ENCODE measurements at regions not wholly inside any gene's neighbourhood (a gene's known extent, or its start where the extent isn't known, plus 50 kb on each side); places are given as distances from the start of the nearest gene placed in this dataset.

DNA sequence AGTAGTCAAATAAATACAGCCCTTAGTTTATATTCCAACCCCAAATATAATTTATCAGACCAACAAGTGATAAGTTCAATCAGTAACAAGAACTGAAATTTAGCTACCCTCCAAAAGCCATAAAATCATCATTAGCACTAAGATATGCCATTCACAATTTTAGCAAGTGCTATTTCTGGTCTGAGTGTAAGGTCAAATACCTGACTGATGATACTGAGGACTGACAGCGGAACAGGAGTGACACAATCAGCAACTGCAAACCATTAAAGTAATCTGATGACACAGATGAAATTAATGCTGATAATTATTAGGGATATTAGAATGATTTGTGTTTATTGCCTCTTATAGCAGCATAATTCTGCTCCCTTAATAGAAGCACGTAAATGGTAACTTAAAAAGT lies 152.7 kb upstream of the SPHKAP start:
- H3K9ac ChIP-seq (replicated peaks; ENCODE audit: extremely low read depth, insufficient read depth, low read length): no peak overlapping the region
- H3K27ac ChIP-seq (ENCODE audit: insufficient read depth, low read depth, low read length): no peak overlapping the region
- H3K9me1 ChIP-seq (replicated peaks; ENCODE audit: control insufficient read depth, extremely low read depth, insufficient read depth, low read length): no peaks in the 10 kb centered on the region
- intact Hi-C loops (cut with micrococcal nuclease): no loop called here
- FAIRE-seq: no peak
- ChIA-PET POLR2A (no interaction called here), CTCF (no interaction called here)
- H4K20me1 ChIP-seq (replicated peaks; ENCODE audit: control insufficient read depth, extremely low read depth, insufficient read depth, low read length): no peaks in the 10 kb centered on the region
- peaks cover 9% of the 10 kb centered on the region for H3K9me3 ChIP-seq (replicated peaks; ENCODE audit: control insufficient read depth, insufficient read depth, low read length)
- no peak overlapping the region for H2AFZ ChIP-seq (ENCODE audit: low read depth, low read length)
- dilution Hi-C loops (cut with MboI; ENCODE audit: extremely low pct_ligation_motif_present, low sequenced_read_pairs): no loop called here
- no peak overlapping the region for H3K4me2 ChIP-seq (ENCODE audit: insufficient read depth, low read length)
- DNase-seq (ENCODE audit: low read depth, low spot score): no peak
- H3K27me3 ChIP-seq (ENCODE audit: control insufficient read depth in 2 of 2, insufficient read depth in 2 of 2, low read length in 2 of 2): no peaks in the 10 kb centered on the region
- no peak overlapping the region for H3K4me3 ChIP-seq (replicated peaks in 1 of 3; ENCODE audit: insufficient read depth in 1 of 3, low read depth in 1 of 3, low read length in 3 of 3)
- H3K79me2 ChIP-seq (ENCODE audit: control insufficient read depth, insufficient read depth, low read length): no peaks in the 10 kb centered on the region
- no peaks in the 10 kb centered on the region for H3K36me3 ChIP-seq (ENCODE audit: control insufficient read depth in 2 of 2, extremely low read depth in 1 of 2, insufficient read depth in 2 of 2, low read length in 2 of 2)
- no peaks in the 10 kb centered on the region for H3K4me1 ChIP-seq (ENCODE audit: control insufficient read depth, extremely low read depth, insufficient read depth, low read length)
- TF ChIP-seq FOS (IDR thresholded peaks at IDR 0.05; ENCODE audit: borderline replicate concordance, insufficient read depth, low read length) (no peak), POLR2A (IDR thresholded peaks at IDR 0.05; ENCODE audit: low read depth, low read length) (no peak), EZH2 (IDR thresholded peaks at IDR 0.05; ENCODE audit: borderline replicate concordance, low read depth, low read length, severe bottlenecking) (no peak), GATA2 (IDR thresholded peaks at IDR 0.05; ENCODE audit: insufficient read depth, insufficient read length, low read depth, low read length) (no peak), JUN (IDR thresholded peaks at IDR 0.05; ENCODE audit: borderline replicate concordance, insufficient read depth, insufficient read length, low read depth) (no peak), MYC (IDR thresholded peaks at IDR 0.05; ENCODE audit: low read depth, low read length) (no peak), MAX (IDR thresholded peaks at IDR 0.05; ENCODE audit: insufficient read depth, insufficient read length) (no peak), POLR2AphosphoS5 (IDR thresholded peaks at IDR 0.05; ENCODE audit: insufficient read depth, low read depth, low read length) (no peak)
- TF ChIP-seq, protein P1, sequence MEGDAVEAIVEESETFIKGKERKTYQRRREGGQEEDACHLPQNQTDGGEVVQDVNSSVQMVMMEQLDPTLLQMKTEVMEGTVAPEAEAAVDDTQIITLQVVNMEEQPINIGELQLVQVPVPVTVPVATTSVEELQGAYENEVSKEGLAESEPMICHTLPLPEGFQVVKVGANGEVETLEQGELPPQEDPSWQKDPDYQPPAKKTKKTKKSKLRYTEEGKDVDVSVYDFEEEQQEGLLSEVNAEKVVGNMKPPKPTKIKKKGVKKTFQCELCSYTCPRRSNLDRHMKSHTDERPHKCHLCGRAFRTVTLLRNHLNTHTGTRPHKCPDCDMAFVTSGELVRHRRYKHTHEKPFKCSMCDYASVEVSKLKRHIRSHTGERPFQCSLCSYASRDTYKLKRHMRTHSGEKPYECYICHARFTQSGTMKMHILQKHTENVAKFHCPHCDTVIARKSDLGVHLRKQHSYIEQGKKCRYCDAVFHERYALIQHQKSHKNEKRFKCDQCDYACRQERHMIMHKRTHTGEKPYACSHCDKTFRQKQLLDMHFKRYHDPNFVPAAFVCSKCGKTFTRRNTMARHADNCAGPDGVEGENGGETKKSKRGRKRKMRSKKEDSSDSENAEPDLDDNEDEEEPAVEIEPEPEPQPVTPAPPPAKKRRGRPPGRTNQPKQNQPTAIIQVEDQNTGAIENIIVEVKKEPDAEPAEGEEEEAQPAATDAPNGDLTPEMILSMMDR (IDR thresholded peaks at IDR 0.05; ENCODE audit: extremely low read depth in 1 of 2, insufficient read depth in 1 of 2, low read depth in 1 of 2, low read length in 2 of 2): no peak
- no TSS peak for BruUV-seq (replicated peaks)

Data from endothelial cell of umbilical vein (primary cell).